ENCODE measurements at regions not wholly inside any gene's neighbourhood (a gene's known extent, or its start where the extent isn't known, plus 50 kb on each side); places are given as distances from the start of the nearest gene placed in this dataset.

GRCh38 chr6:165881806-165882205 lies 218.8 kb upstream of the PDE10A start:
- TF ChIP-seq CTCF (IDR thresholded peaks at IDR 0.05; ENCODE audit: extremely low read depth in 1 of 2, insufficient read depth in 1 of 2, low read depth in 1 of 2, low read length in 2 of 2), result no peak
- TF ChIP-seq POLR2A (IDR thresholded peaks at IDR 0.05; ENCODE audit: low read depth, low read length), result no peak
- TF ChIP-seq MYC (IDR thresholded peaks at IDR 0.05; ENCODE audit: low read depth, low read length), result no peak
- no peak for TF ChIP-seq POLR2AphosphoS5 (IDR thresholded peaks at IDR 0.05; ENCODE audit: insufficient read depth, low read depth, low read length)
- no peak for TF ChIP-seq JUN (IDR thresholded peaks at IDR 0.05; ENCODE audit: borderline replicate concordance, insufficient read depth, insufficient read length, low read depth)
- TF ChIP-seq EZH2 (IDR thresholded peaks at IDR 0.05; ENCODE audit: borderline replicate concordance, low read depth, low read length, severe bottlenecking), result no peak
- no peak for TF ChIP-seq MAX (IDR thresholded peaks at IDR 0.05; ENCODE audit: insufficient read depth, insufficient read length)
- H3K79me2 ChIP-seq (ENCODE audit: control insufficient read depth, insufficient read depth, low read length), result no peaks in the 10 kb centered on the region
- FAIRE-seq (no peak), DNase-seq (ENCODE audit: low read depth, low spot score) (no peak)
- no peak overlapping the region for H3K27ac ChIP-seq (ENCODE audit: insufficient read depth, low read depth, low read length)
- no peaks in the 10 kb centered on the region for H3K36me3 ChIP-seq (ENCODE audit: control insufficient read depth in 2 of 2, extremely low read depth in 1 of 2, insufficient read depth in 2 of 2, low read length in 2 of 2)
- H3K9ac ChIP-seq (replicated peaks; ENCODE audit: extremely low read depth, insufficient read depth, low read length), result no peak overlapping the region
- intact Hi-C loops (cut with micrococcal nuclease), result no loop called here
- H3K4me1 ChIP-seq (ENCODE audit: control insufficient read depth, extremely low read depth, insufficient read depth, low read length), result no peaks in the 10 kb centered on the region
- H4K20me1 ChIP-seq (replicated peaks; ENCODE audit: control insufficient read depth, extremely low read depth, insufficient read depth, low read length), result no peaks in the 10 kb centered on the region
- H3K9me1 ChIP-seq (replicated peaks; ENCODE audit: control insufficient read depth, extremely low read depth, insufficient read depth, low read length), result no peaks in the 10 kb centered on the region
- BruUV-seq (replicated peaks), result no TSS peak
- no peaks in the 10 kb centered on the region for H3K27me3 ChIP-seq (ENCODE audit: control insufficient read depth in 2 of 2, insufficient read depth in 2 of 2, low read length in 2 of 2)
- H2AFZ ChIP-seq (ENCODE audit: low read depth, low read length), result no peak overlapping the region
- dilution Hi-C loops (cut with MboI; ENCODE audit: extremely low pct_ligation_motif_present, low sequenced_read_pairs), result no loop called here
- ChIA-PET POLR2A (no interaction called here), CTCF (interaction anchor here (1.1 kb wide), 1 partner anchor 224 kb away, joined by 4 read pairs; no protein-coding TSS in a partner anchor)
- no peak overlapping the region for H3K4me3 ChIP-seq (replicated peaks in 1 of 3; ENCODE audit: insufficient read depth in 1 of 3, low read depth in 1 of 3, low read length in 3 of 3)
- H3K4me2 ChIP-seq (ENCODE audit: insufficient read depth, low read length), result no peak overlapping the region
- no peaks in the 10 kb centered on the region for H3K9me3 ChIP-seq (replicated peaks; ENCODE audit: control insufficient read depth, insufficient read depth, low read length)

Data from endothelial cell of umbilical vein (primary cell).